H9 (cell line): ENCODE measurements at regions not wholly inside any gene's neighbourhood (a gene's known extent, or its start where the extent isn't known, plus 50 kb on each side); places are given as distances from the start of the nearest gene placed in this dataset.

Experiments
- DNase-seq: peaks from one replicate; pipeline ENCODE4 v3.0.0-alpha.2; 2017
- H2AFZ ChIP-seq: one replicate; pipeline ENCODE4 v1.6.1; 2013; ENCODE audit warnings: mild to moderate bottlenecking, low read length, control low read depth, moderate library complexity
- H2AK5ac ChIP-seq: 2 replicates; pipeline ENCODE4 v1.6.1; 2013; ENCODE audit warnings: low read length, control low read depth, mixed read lengths; ENCODE audit not compliant: insufficient read length
- H2BK120ac ChIP-seq: one replicate; pipeline ENCODE4 v1.6.1; 2013; ENCODE audit warnings: low read depth, mild to moderate bottlenecking, low read length, control low read depth, inconsistent platforms; ENCODE audit not compliant: poor library complexity, severe bottlenecking
- H2BK12ac ChIP-seq: 2 replicates; pipeline ENCODE4 v1.6.1; 2013; ENCODE audit warnings: low read length, control low read depth, mixed read lengths, low read depth; ENCODE audit not compliant: insufficient read length
- H2BK15ac ChIP-seq: 2 replicates; pipeline ENCODE4 v1.6.1; 2013; ENCODE audit warnings: low read depth, low read length, control low read depth
- H2BK20ac ChIP-seq: one replicate; pipeline ENCODE4 v1.6.1; 2013; ENCODE audit warnings: low read depth, mild to moderate bottlenecking, low read length, control low read depth, inconsistent platforms; ENCODE audit not compliant: poor library complexity, severe bottlenecking
- H2BK5ac ChIP-seq: 2 replicates; pipeline ENCODE4 v1.6.1; 2013; ENCODE audit warnings: low read length, control low read depth, mixed read lengths; ENCODE audit not compliant: insufficient read length
- H3K14ac ChIP-seq: 2 replicates; pipeline ENCODE4 v1.6.1; 2013; ENCODE audit warnings: low read length, control low read depth; ENCODE audit not compliant: insufficient read depth
- H3K18ac ChIP-seq: 2 replicates; pipeline ENCODE4 v1.6.1; 2013; ENCODE audit warnings: low read depth, mild to moderate bottlenecking, mixed read lengths, low read length, control low read depth; ENCODE audit not compliant: insufficient read length
- H3K23ac ChIP-seq: 2 replicates; pipeline ENCODE4 v1.6.1; 2013; ENCODE audit warnings: low read length, control low read depth, mixed read lengths, low read depth; ENCODE audit not compliant: insufficient read length
- H3K23me2 ChIP-seq: 2 replicates; pipeline ENCODE4 v1.6.1; 2013; ENCODE audit warnings: low read depth, mild to moderate bottlenecking, mixed read lengths, low read length, control low read depth; ENCODE audit not compliant: insufficient read length, poor library complexity, severe bottlenecking
- H3K27ac ChIP-seq: 2 replicates; pipeline ENCODE4 v1.5.1; 2013; ENCODE audit warnings: low read length, control low read depth, mixed read lengths, low read depth; ENCODE audit not compliant: insufficient read length
- H3K27me3 ChIP-seq: 2 replicates; pipeline ENCODE4 v1.6.1; 2013; ENCODE audit warnings: low read length, control low read depth, inconsistent platforms; ENCODE audit not compliant: insufficient read depth
- H3K4ac ChIP-seq: 2 replicates; pipeline ENCODE4 v1.6.1; 2013; ENCODE audit warnings: low read depth, mild to moderate bottlenecking, control low read depth, inconsistent platforms, low read length, moderate library complexity
- H3K4me1 ChIP-seq: 2 replicates; pipeline ENCODE4 v1.6.1; 2013; ENCODE audit warnings: low read length, control low read depth, inconsistent platforms; ENCODE audit not compliant: insufficient read depth
- H3K4me2 ChIP-seq: 2 replicates; pipeline ENCODE4 v1.6.1; 2013; ENCODE audit warnings: low read length, control low read depth, mixed read lengths; ENCODE audit not compliant: insufficient read length, insufficient read depth
- H3K56ac ChIP-seq: 2 replicates; pipeline ENCODE4 v1.6.1; 2013; ENCODE audit warnings: low read depth, mild to moderate bottlenecking, mixed read lengths, low read length, control low read depth; ENCODE audit not compliant: insufficient read length
- H3K79me1 ChIP-seq: 2 replicates; pipeline ENCODE4 v1.6.1; 2013; ENCODE audit warnings: low read depth, mild to moderate bottlenecking, moderate library complexity, low read length, control low read depth, inconsistent platforms; ENCODE audit not compliant: insufficient read depth, poor library complexity, severe bottlenecking
- H3K79me2 ChIP-seq: 2 replicates; pipeline ENCODE4 v1.6.1; 2013; ENCODE audit warnings: low read length, control low read depth, inconsistent platforms; ENCODE audit not compliant: insufficient read depth
- H3K9ac ChIP-seq: 2 replicates; pipeline ENCODE4 v1.6.1; 2013; ENCODE audit warnings: low read length, control low read depth, mixed read lengths; ENCODE audit not compliant: insufficient read length; ENCODE audit errors: extremely low read depth
- H3K9me3 ChIP-seq: one replicate; pipeline ENCODE4 v1.6.1; 2013; ENCODE audit warnings: low read depth, low read length, inconsistent platforms; ENCODE audit not compliant: control insufficient read depth
- H3T11ph ChIP-seq: one replicate; pipeline ENCODE4 v1.6.1; 2013; ENCODE audit warnings: mild to moderate bottlenecking, low read length, control low read depth, inconsistent platforms
- H4K20me1 ChIP-seq: one replicate; pipeline ENCODE4 v1.6.1; 2013; ENCODE audit not compliant: control insufficient read depth, insufficient read length, insufficient read depth
- H4K5ac ChIP-seq: 2 replicates; pipeline ENCODE4 v1.6.1; 2013; ENCODE audit warnings: low read depth, mild to moderate bottlenecking, mixed read lengths, low read length, control low read depth; ENCODE audit not compliant: insufficient read length
- H4K8ac ChIP-seq: replicated peaks from 2 replicates; pipeline ENCODE4 v1.6.1; 2013; ENCODE audit warnings: low read length, control low read depth, mixed read lengths, low read depth; ENCODE audit not compliant: insufficient read length
- H4K91ac ChIP-seq: 2 replicates; pipeline ENCODE4 v1.6.1; 2013; ENCODE audit warnings: low read depth, mild to moderate bottlenecking, moderate library complexity, mixed read lengths, low read length, control low read depth; ENCODE audit not compliant: insufficient read length
- H3K27ac Mint-ChIP-seq, 3 experiments: 2 replicates in 2 of 3; 3 replicates in 1 of 3; pipeline ENCODE4 v1.8.0; 2020 to 2021; ENCODE audit warnings: mixed read lengths in 3 of 3, mild to moderate bottlenecking in 1 of 3, moderate library complexity in 1 of 3
- H3K27me3 Mint-ChIP-seq: 2 replicates; pipeline ENCODE4 v1.8.0; 2021; ENCODE audit warnings: low read depth, mild to moderate bottlenecking, moderate library complexity, mixed read lengths
- H3K36me3 Mint-ChIP-seq, 3 experiments: 2 replicates in 2 of 3; 3 replicates in 1 of 3; pipeline ENCODE4 v1.8.0; 2020 to 2021; ENCODE audit warnings: low read depth in 3 of 3, mixed read lengths in 3 of 3; ENCODE audit not compliant: insufficient read depth in 1 of 3
- H3K4me1 Mint-ChIP-seq, 2 experiments: 2 replicates each; pipeline ENCODE4 v1.8.0; 2020; ENCODE audit warnings: mixed read lengths in 2 of 2
- H3K4me3 Mint-ChIP-seq, 2 experiments: 2 replicates in 1 of 2; 3 replicates in 1 of 2; pipeline ENCODE4 v1.8.0; 2020 to 2021; ENCODE audit warnings: mild to moderate bottlenecking in 2 of 2, mixed read lengths in 2 of 2, moderate library complexity in 1 of 2
- H3K9me3 Mint-ChIP-seq, 2 experiments: 2 replicates in 1 of 2; 3 replicates in 1 of 2; pipeline ENCODE4 v1.8.0; 2020; ENCODE audit warnings: mild to moderate bottlenecking in 2 of 2, mixed read lengths in 2 of 2, moderate library complexity in 1 of 2
- WGBS: extraction: QIAGEN DNeasy Blood & Tissue Kit; methylation state at CpG from one replicate; pipeline ENCODE4 v1.1.7; 2013; ENCODE audit warnings: missing lambda C conversion rate, low lambda C conversion rate, mixed read lengths; ENCODE audit not compliant: insufficient read length; ENCODE audit errors: extremely low coverage; 5-methylcytosine and 5-hydroxymethylcytosine counted together
- TF ChIP-seq, protein P1 (sequence below): fragments of 200-600 bp; sonication (generic); conservative IDR thresholded peaks from 3 replicates; pipeline ENCODE4 v1.8.0; 2021; ENCODE audit warnings: antibody characterized with exemption, mild to moderate bottlenecking

DNA sequence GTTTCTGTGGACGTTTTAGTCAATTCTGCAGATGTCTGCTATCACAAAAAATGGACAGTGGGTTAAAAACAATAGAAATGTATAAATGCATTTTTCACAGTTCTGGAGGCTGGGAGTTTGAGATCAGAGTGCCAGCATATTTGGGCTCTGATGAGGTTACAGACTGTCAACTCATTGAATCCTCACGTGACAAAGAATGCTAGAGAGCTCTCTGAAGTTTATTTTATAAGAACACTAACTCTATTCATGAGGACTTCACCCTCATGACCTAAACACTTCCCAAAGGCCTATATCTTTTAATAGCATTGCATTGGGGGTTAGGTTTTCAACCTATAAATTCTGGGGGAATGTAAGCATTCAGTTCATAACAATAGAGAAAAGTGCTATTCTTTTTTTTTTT, 182.6 kb upstream of the SLITRK3 start:
- H2BK5ac ChIP-seq: no peak overlapping the region
- no peak overlapping the region for H3K4ac ChIP-seq
- H3K9me3 ChIP-seq: no peaks in the 10 kb centered on the region
- H3K4me1 Mint-ChIP-seq: no peaks in the 10 kb centered on the region
- no peak overlapping the region for H2AFZ ChIP-seq
- H3K18ac ChIP-seq: no peak overlapping the region
- TF ChIP-seq, protein P1, sequence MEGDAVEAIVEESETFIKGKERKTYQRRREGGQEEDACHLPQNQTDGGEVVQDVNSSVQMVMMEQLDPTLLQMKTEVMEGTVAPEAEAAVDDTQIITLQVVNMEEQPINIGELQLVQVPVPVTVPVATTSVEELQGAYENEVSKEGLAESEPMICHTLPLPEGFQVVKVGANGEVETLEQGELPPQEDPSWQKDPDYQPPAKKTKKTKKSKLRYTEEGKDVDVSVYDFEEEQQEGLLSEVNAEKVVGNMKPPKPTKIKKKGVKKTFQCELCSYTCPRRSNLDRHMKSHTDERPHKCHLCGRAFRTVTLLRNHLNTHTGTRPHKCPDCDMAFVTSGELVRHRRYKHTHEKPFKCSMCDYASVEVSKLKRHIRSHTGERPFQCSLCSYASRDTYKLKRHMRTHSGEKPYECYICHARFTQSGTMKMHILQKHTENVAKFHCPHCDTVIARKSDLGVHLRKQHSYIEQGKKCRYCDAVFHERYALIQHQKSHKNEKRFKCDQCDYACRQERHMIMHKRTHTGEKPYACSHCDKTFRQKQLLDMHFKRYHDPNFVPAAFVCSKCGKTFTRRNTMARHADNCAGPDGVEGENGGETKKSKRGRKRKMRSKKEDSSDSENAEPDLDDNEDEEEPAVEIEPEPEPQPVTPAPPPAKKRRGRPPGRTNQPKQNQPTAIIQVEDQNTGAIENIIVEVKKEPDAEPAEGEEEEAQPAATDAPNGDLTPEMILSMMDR: no peak
- H3K14ac ChIP-seq: no peak overlapping the region
- H2BK12ac ChIP-seq: no peak overlapping the region
- no peak overlapping the region for H2BK20ac ChIP-seq
- H3K9ac ChIP-seq: no peak overlapping the region
- no peak overlapping the region for H4K91ac ChIP-seq
- no peak overlapping the region for H3K56ac ChIP-seq
- no peak overlapping the region for H3K27ac ChIP-seq
- H3K9me3 Mint-ChIP-seq: no peaks in the 10 kb centered on the region
- no peaks in the 10 kb centered on the region; a peak in 1 of 7 replicates for H3K36me3 Mint-ChIP-seq
- no peak overlapping the region for H4K8ac ChIP-seq
- no peaks in the 10 kb centered on the region for H3K27me3 ChIP-seq
- no peaks in the 10 kb centered on the region for H4K20me1 ChIP-seq
- H3K4me3 Mint-ChIP-seq: no peak overlapping the region
- no peak overlapping the region for H2BK15ac ChIP-seq
- H3K4me2 ChIP-seq: no peak overlapping the region
- WGBS: no CpG with 5 or more reads among the region's 2 CpGs
- no peaks in the 10 kb centered on the region for H3K27me3 Mint-ChIP-seq
- H3K79me2 ChIP-seq: no peaks in the 10 kb centered on the region
- no peak overlapping the region for H2BK120ac ChIP-seq
- no peak overlapping the region for H4K5ac ChIP-seq
- no peak overlapping the region for H3K27ac Mint-ChIP-seq
- no peak overlapping the region for H2AK5ac ChIP-seq
- no peak overlapping the region for H3K23ac ChIP-seq
- no peaks in the 10 kb centered on the region for H3K23me2 ChIP-seq
- H3K4me1 ChIP-seq: no peaks in the 10 kb centered on the region
- H3K79me1 ChIP-seq: no peaks in the 10 kb centered on the region
- no peak for DNase-seq
- no peak overlapping the region for H3T11ph ChIP-seq
